ENCODE measurements at regions not wholly inside any gene's neighbourhood (a gene's known extent, or its start where the extent isn't known, plus 50 kb on each side); places are given as distances from the start of the nearest gene placed in this dataset.

DNA sequence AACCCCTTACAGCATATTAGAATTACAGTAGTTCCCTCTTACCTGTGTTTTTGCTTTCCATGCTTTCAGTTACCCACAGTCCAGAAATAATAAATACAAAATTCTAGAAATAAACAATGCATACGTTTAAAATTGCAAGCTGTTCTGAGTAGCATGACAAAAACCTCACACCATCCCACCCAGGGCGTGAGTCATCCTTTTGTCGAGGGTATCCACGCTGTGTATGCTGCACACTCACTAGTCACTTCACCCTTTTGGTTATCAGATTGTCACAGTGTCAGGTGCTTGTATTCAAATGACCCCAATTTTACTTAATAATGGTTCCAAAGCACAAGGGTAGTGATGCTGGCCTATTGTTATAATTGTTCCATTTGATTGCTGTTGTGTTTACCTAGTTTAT lies 72.5 kb upstream of the P3H2 start:
- Histone ChIP-seq H3K27me3 (replicated peaks; ENCODE audit: insufficient read depth, low read length) (no peaks in the 10 kb centered on the region), H3K4me2 (ENCODE audit: low read depth, low read length) (no peak overlapping the region), H3F3A (ENCODE audit: insufficient read depth, low read length) (no peaks in the 10 kb centered on the region)

GRCh38 chr3:190192739-190193138 lies 72.0 kb upstream of the P3H2 start:
- Histone ChIP-seq H3K9me2 (replicated peaks; ENCODE audit: insufficient read depth, low read length) (no peaks in the 10 kb centered on the region), H4K20me1 (ENCODE audit: insufficient read depth, low read length) (no peaks in the 10 kb centered on the region), H3F3A (ENCODE audit: insufficient read depth, low read length) (no peaks in the 10 kb centered on the region), H3K9me3 (replicated peaks; ENCODE audit: insufficient read depth, low read length) (no peaks in the 10 kb centered on the region), H2AFZ (ENCODE audit: low read length) (no peak overlapping the region), H3K27me3 (replicated peaks; ENCODE audit: insufficient read depth, low read length) (no peaks in the 10 kb centered on the region), H3K4me1 (ENCODE audit: low read length) (no peaks in the 10 kb centered on the region), H3K36me3 (replicated peaks; ENCODE audit: insufficient read depth, low read length) (no peaks in the 10 kb centered on the region), H3K27ac (ENCODE audit: low read length) (no peak overlapping the region), H3K4me2 (ENCODE audit: low read depth, low read length) (no peak overlapping the region), H3K4me3 (ENCODE audit: low read length) (no peak overlapping the region), H3K79me2 (ENCODE audit: low read length) (no peaks in the 10 kb centered on the region), H3K9ac (ENCODE audit: low read length) (no peak overlapping the region)
- TF ChIP-seq EZH2phosphoT487 (IDR thresholded peaks at IDR 0.05; ENCODE audit: low read length) = no peak
- DNase-seq = no peak

More for the DNA sequence above, 72.5 kb upstream of the P3H2 start:
- Histone ChIP-seq H3K79me2 (ENCODE audit: low read length) (no peaks in the 10 kb centered on the region), H3K36me3 (replicated peaks; ENCODE audit: insufficient read depth, low read length) (no peaks in the 10 kb centered on the region), H3K9me3 (replicated peaks; ENCODE audit: insufficient read depth, low read length) (no peaks in the 10 kb centered on the region), H2AFZ (ENCODE audit: low read length) (no peak overlapping the region), H3K9ac (ENCODE audit: low read length) (no peak overlapping the region), H4K20me1 (ENCODE audit: insufficient read depth, low read length) (no peaks in the 10 kb centered on the region), H3K4me3 (ENCODE audit: low read length) (no peak overlapping the region), H3K4me1 (ENCODE audit: low read length) (no peaks in the 10 kb centered on the region), H3K9me2 (replicated peaks; ENCODE audit: insufficient read depth, low read length) (no peaks in the 10 kb centered on the region), H3K27ac (ENCODE audit: low read length) (no peak overlapping the region)
- DNase-seq = no peak
- TF ChIP-seq, protein P1, sequence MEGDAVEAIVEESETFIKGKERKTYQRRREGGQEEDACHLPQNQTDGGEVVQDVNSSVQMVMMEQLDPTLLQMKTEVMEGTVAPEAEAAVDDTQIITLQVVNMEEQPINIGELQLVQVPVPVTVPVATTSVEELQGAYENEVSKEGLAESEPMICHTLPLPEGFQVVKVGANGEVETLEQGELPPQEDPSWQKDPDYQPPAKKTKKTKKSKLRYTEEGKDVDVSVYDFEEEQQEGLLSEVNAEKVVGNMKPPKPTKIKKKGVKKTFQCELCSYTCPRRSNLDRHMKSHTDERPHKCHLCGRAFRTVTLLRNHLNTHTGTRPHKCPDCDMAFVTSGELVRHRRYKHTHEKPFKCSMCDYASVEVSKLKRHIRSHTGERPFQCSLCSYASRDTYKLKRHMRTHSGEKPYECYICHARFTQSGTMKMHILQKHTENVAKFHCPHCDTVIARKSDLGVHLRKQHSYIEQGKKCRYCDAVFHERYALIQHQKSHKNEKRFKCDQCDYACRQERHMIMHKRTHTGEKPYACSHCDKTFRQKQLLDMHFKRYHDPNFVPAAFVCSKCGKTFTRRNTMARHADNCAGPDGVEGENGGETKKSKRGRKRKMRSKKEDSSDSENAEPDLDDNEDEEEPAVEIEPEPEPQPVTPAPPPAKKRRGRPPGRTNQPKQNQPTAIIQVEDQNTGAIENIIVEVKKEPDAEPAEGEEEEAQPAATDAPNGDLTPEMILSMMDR (IDR thresholded peaks at IDR 0.05; ENCODE audit: low read length) = no peak
- no peak for TF ChIP-seq EZH2 (optimal IDR thresholded peaks at IDR 0.05; ENCODE audit: low read depth, low read length)
- no peak for TF ChIP-seq EZH2phosphoT487 (IDR thresholded peaks at IDR 0.05; ENCODE audit: low read length)

GRCh38 chr3:190192087-190192486 lies 71.4 kb upstream of the P3H2 start:
- Histone ChIP-seq H3K36me3 (replicated peaks; ENCODE audit: insufficient read depth, low read length) (no peaks in the 10 kb centered on the region), H3K79me2 (ENCODE audit: low read length) (no peaks in the 10 kb centered on the region), H3K9me3 (replicated peaks; ENCODE audit: insufficient read depth, low read length) (no peaks in the 10 kb centered on the region), H3K4me1 (ENCODE audit: low read length) (no peaks in the 10 kb centered on the region), H3K9me2 (replicated peaks; ENCODE audit: insufficient read depth, low read length) (no peaks in the 10 kb centered on the region), H3F3A (ENCODE audit: insufficient read depth, low read length) (no peaks in the 10 kb centered on the region), H3K9ac (ENCODE audit: low read length) (no peak overlapping the region), H2AFZ (ENCODE audit: low read length) (no peak overlapping the region), H4K20me1 (ENCODE audit: insufficient read depth, low read length) (no peaks in the 10 kb centered on the region), H3K27me3 (replicated peaks; ENCODE audit: insufficient read depth, low read length) (no peaks in the 10 kb centered on the region), H3K4me3 (ENCODE audit: low read length) (no peak overlapping the region), H3K27ac (ENCODE audit: low read length) (no peak overlapping the region), H3K4me2 (ENCODE audit: low read depth, low read length) (no peak overlapping the region)
- TF ChIP-seq, protein P1 (IDR thresholded peaks at IDR 0.05; ENCODE audit: low read length) = no peak
- no peak for TF ChIP-seq EZH2phosphoT487 (IDR thresholded peaks at IDR 0.05; ENCODE audit: low read length)
- no peak for DNase-seq

DNA sequence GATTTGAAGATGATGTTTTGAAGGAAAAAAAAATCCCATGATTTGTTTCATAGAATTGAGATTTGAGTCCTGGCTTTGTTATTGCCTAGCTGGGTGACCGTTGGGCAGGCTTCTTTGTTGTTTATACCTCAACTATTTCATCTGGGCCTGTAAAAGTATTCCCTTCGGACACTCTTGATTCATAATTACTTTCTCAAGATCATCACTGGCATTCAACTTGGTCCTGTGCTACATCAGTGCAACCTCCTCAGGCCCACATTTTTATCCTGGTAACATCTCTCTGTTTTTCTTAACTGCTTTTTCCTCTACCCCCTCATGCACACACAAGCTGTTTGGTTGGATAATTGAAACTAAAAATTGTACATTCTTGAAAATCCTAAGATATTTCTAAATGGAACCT lies 67.5 kb upstream of the P3H2 start:
- Histone ChIP-seq H3K4me3 (ENCODE audit: low read length) (no peak overlapping the region), H3K9me3 (replicated peaks; ENCODE audit: insufficient read depth, low read length) (no peaks in the 10 kb centered on the region), H3K4me2 (ENCODE audit: low read depth, low read length) (no peak overlapping the region), H3K27ac (ENCODE audit: low read length) (no peak overlapping the region), H3K27me3 (replicated peaks; ENCODE audit: insufficient read depth, low read length) (no peaks in the 10 kb centered on the region), H4K20me1 (ENCODE audit: insufficient read depth, low read length) (no peaks in the 10 kb centered on the region), H3K36me3 (replicated peaks; ENCODE audit: insufficient read depth, low read length) (no peaks in the 10 kb centered on the region), H3F3A (ENCODE audit: insufficient read depth, low read length) (no peaks in the 10 kb centered on the region), H3K9me2 (replicated peaks; ENCODE audit: insufficient read depth, low read length) (no peaks in the 10 kb centered on the region), H2AFZ (ENCODE audit: low read length) (no peak overlapping the region), H3K4me1 (ENCODE audit: low read length) (no peaks in the 10 kb centered on the region), H3K9ac (ENCODE audit: low read length) (no peak overlapping the region), H3K79me2 (ENCODE audit: low read length) (no peaks in the 10 kb centered on the region)
- DNase-seq = no peak
- TF ChIP-seq EZH2 (optimal IDR thresholded peaks at IDR 0.05; ENCODE audit: low read depth, low read length) = no peak
- TF ChIP-seq, protein P1 (IDR thresholded peaks at IDR 0.05; ENCODE audit: low read length) = no peak
